ENCODE measurements at regions not wholly inside any gene's neighbourhood (a gene's known extent, or its start where the extent isn't known, plus 50 kb on each side); places are given as distances from the start of the nearest gene placed in this dataset.

GRCh38 chr3:103919327-103919726 is 1447.4 kb upstream of the ALCAM start:
- no peak overlapping the region for H3K27ac ChIP-seq (ENCODE audit: low read depth, low read length)
- H3K36me3 ChIP-seq (ENCODE audit: insufficient read depth, low read length): no peaks in the 10 kb centered on the region
- no peaks in the 10 kb centered on the region for H3K27me3 ChIP-seq (ENCODE audit: insufficient read depth, low read length)
- H3K4me3 ChIP-seq (ENCODE audit: low read length in 2 of 2): no peak overlapping the region
- H3K27ac Mint-ChIP-seq: no peak overlapping the region
- H3K4me1 ChIP-seq (ENCODE audit: insufficient read depth, low read length): no peaks in the 10 kb centered on the region
- ChIA-PET POLR2A (ENCODE audit: partially characterized antibody) (no interaction called here), CTCF (ENCODE audit: partially characterized antibody) (no interaction called here)
- H3K27me3 Mint-ChIP-seq: no peaks in the 10 kb centered on the region
- no peaks in the 10 kb centered on the region for H3K9me3 Mint-ChIP-seq
- intact Hi-C loops (cut with micrococcal nuclease): loop anchor here (5.0 kb wide), 1 partner anchor 903 kb away; no protein-coding TSS in a partner anchor
- no peaks in the 10 kb centered on the region for H3K4me1 Mint-ChIP-seq
- no peak for DNase-seq
- H3K9me3 ChIP-seq (ENCODE audit: control insufficient read depth in 1 of 2, low read length in 2 of 2): no peaks in the 10 kb centered on the region
- no peaks in the 10 kb centered on the region for H3K36me3 Mint-ChIP-seq
- H3K4me3 Mint-ChIP-seq: no peak overlapping the region

GRCh38 chr3:103923907-103924306 is 1442.8 kb upstream of the ALCAM start:
- Mint-ChIP-seq H3K36me3 (no peaks in the 10 kb centered on the region), H3K9me3 (no peaks in the 10 kb centered on the region), H3K27me3 (no peaks in the 10 kb centered on the region), H3K4me3 (no peak overlapping the region), H3K4me1 (no peaks in the 10 kb centered on the region), H3K27ac (no peak overlapping the region)
- no peak for DNase-seq
- Histone ChIP-seq H3K27me3 (ENCODE audit: insufficient read depth, low read length) (no peaks in the 10 kb centered on the region), H3K36me3 (ENCODE audit: insufficient read depth, low read length) (no peaks in the 10 kb centered on the region), H3K9me3 (ENCODE audit: control insufficient read depth in 1 of 2, low read length in 2 of 2) (no peaks in the 10 kb centered on the region), H3K4me1 (ENCODE audit: insufficient read depth, low read length) (no peaks in the 10 kb centered on the region), H3K4me3 (ENCODE audit: low read length in 2 of 2) (no peak overlapping the region), H3K27ac (ENCODE audit: low read depth, low read length) (no peak overlapping the region)
- ChIA-PET POLR2A (ENCODE audit: partially characterized antibody) (no interaction called here), CTCF (ENCODE audit: partially characterized antibody) (no interaction called here)
- intact Hi-C loops (cut with micrococcal nuclease): no loop called here

GRCh38 chr3:103924544-103924943 is 1442.2 kb upstream of the ALCAM start:
- ChIA-PET CTCF (ENCODE audit: partially characterized antibody) (no interaction called here), POLR2A (ENCODE audit: partially characterized antibody) (no interaction called here)
- H3K27me3 ChIP-seq (ENCODE audit: insufficient read depth, low read length): no peaks in the 10 kb centered on the region
- H3K9me3 ChIP-seq (ENCODE audit: control insufficient read depth in 1 of 2, low read length in 2 of 2): no peaks in the 10 kb centered on the region
- Mint-ChIP-seq H3K27ac (no peak overlapping the region), H3K4me3 (no peak overlapping the region), H3K36me3 (no peaks in the 10 kb centered on the region), H3K4me1 (no peaks in the 10 kb centered on the region), H3K27me3 (no peaks in the 10 kb centered on the region), H3K9me3 (no peaks in the 10 kb centered on the region)
- no peak overlapping the region for H3K27ac ChIP-seq (ENCODE audit: low read depth, low read length)
- no peaks in the 10 kb centered on the region for H3K4me1 ChIP-seq (ENCODE audit: insufficient read depth, low read length)
- H3K4me3 ChIP-seq (ENCODE audit: low read length in 2 of 2): no peak overlapping the region
- intact Hi-C loops (cut with micrococcal nuclease): no loop called here
- no peak for DNase-seq
- no peaks in the 10 kb centered on the region for H3K36me3 ChIP-seq (ENCODE audit: insufficient read depth, low read length)

GRCh38 chr3:103926936-103927335 is 1439.8 kb upstream of the ALCAM start:
- H3K36me3 Mint-ChIP-seq: no peaks in the 10 kb centered on the region
- Histone ChIP-seq H3K36me3 (ENCODE audit: insufficient read depth, low read length) (no peaks in the 10 kb centered on the region), H3K4me3 (ENCODE audit: low read length in 2 of 2) (no peak overlapping the region), H3K4me1 (ENCODE audit: insufficient read depth, low read length) (no peaks in the 10 kb centered on the region), H3K27me3 (ENCODE audit: insufficient read depth, low read length) (no peaks in the 10 kb centered on the region), H3K9me3 (ENCODE audit: control insufficient read depth in 1 of 2, low read length in 2 of 2) (no peaks in the 10 kb centered on the region), H3K27ac (ENCODE audit: low read depth, low read length) (no peak overlapping the region)
- H3K4me1 Mint-ChIP-seq: no peaks in the 10 kb centered on the region
- no peak overlapping the region for H3K4me3 Mint-ChIP-seq
- ChIA-PET CTCF (ENCODE audit: partially characterized antibody) (no interaction called here), POLR2A (ENCODE audit: partially characterized antibody) (no interaction called here)
- no peak for DNase-seq
- no peak overlapping the region for H3K27ac Mint-ChIP-seq
- intact Hi-C loops (cut with micrococcal nuclease): no loop called here
- peaks cover 0 to 9% (median 2%) of the 10 kb centered on the region in 8 donors for H3K9me3 Mint-ChIP-seq
- H3K27me3 Mint-ChIP-seq: no peaks in the 10 kb centered on the region

GRCh38 chr3:103927896-103928295 is 1438.8 kb upstream of the ALCAM start:
- H3K36me3 ChIP-seq (ENCODE audit: insufficient read depth, low read length): no peaks in the 10 kb centered on the region
- H3K4me1 ChIP-seq (ENCODE audit: insufficient read depth, low read length): no peaks in the 10 kb centered on the region
- no peak overlapping the region for H3K27ac ChIP-seq (ENCODE audit: low read depth, low read length)
- H3K27me3 ChIP-seq (ENCODE audit: insufficient read depth, low read length): no peaks in the 10 kb centered on the region
- no peak overlapping the region for H3K4me3 Mint-ChIP-seq
- ChIA-PET CTCF (ENCODE audit: partially characterized antibody) (no interaction called here), POLR2A (ENCODE audit: partially characterized antibody) (no interaction called here)
- no peaks in the 10 kb centered on the region for H3K36me3 Mint-ChIP-seq
- intact Hi-C loops (cut with micrococcal nuclease): no loop called here
- no peak overlapping the region for H3K27ac Mint-ChIP-seq
- no peaks in the 10 kb centered on the region for H3K9me3 ChIP-seq (ENCODE audit: control insufficient read depth in 1 of 2, low read length in 2 of 2)
- peaks cover 0 to 12% (median 5%) of the 10 kb centered on the region in 8 donors for H3K9me3 Mint-ChIP-seq
- no peaks in the 10 kb centered on the region for H3K27me3 Mint-ChIP-seq
- no peak overlapping the region for H3K4me3 ChIP-seq (ENCODE audit: low read length in 2 of 2)
- DNase-seq: no peak
- no peaks in the 10 kb centered on the region for H3K4me1 Mint-ChIP-seq

- Histone ChIP-seq H3K27me3 (ENCODE audit: insufficient read depth, low read length) (no peaks in the 10 kb centered on the region), H3K27ac (ENCODE audit: low read depth, low read length) (no peak overlapping the region), H3K36me3 (ENCODE audit: insufficient read depth, low read length) (no peaks in the 10 kb centered on the region), H3K4me3 (ENCODE audit: low read length in 2 of 2) (no peak overlapping the region), H3K9me3 (ENCODE audit: control insufficient read depth in 1 of 2, low read length in 2 of 2) (peaks cover 0 to 4% of the 10 kb centered on the region in 2 donors), H3K4me1 (ENCODE audit: insufficient read depth, low read length) (no peaks in the 10 kb centered on the region)
- DNase-seq: no peak
- Mint-ChIP-seq H3K27ac (no peak overlapping the region), H3K27me3 (no peaks in the 10 kb centered on the region), H3K9me3 (peaks cover 0 to 10% (median 6%) of the 10 kb centered on the region in 8 donors), H3K4me1 (no peaks in the 10 kb centered on the region), H3K36me3 (no peaks in the 10 kb centered on the region), H3K4me3 (no peak overlapping the region)
- CTCF ChIA-PET (ENCODE audit: partially characterized antibody): no interaction called here
- POLR2A ChIA-PET (ENCODE audit: partially characterized antibody): no interaction called here
- intact Hi-C loops (cut with micrococcal nuclease): no loop called here
Measured at GRCh38 chr3:103937094-103937493, 1429.6 kb upstream of the ALCAM start.

GRCh38 chr3:103947062-103947461 is 1419.6 kb upstream of the ALCAM start:
- Mint-ChIP-seq H3K27me3 (no peaks in the 10 kb centered on the region), H3K4me1 (no peaks in the 10 kb centered on the region), H3K9me3 (peaks cover 0 to 6% (median 0%) of the 10 kb centered on the region in 8 donors), H3K4me3 (no peak overlapping the region), H3K36me3 (no peaks in the 10 kb centered on the region), H3K27ac (no peak overlapping the region)
- no peaks in the 10 kb centered on the region for H3K36me3 ChIP-seq (ENCODE audit: insufficient read depth, low read length)
- intact Hi-C loops (cut with micrococcal nuclease): no loop called here
- ChIA-PET CTCF (ENCODE audit: partially characterized antibody) (no interaction called here), POLR2A (ENCODE audit: partially characterized antibody) (no interaction called here)
- no peaks in the 10 kb centered on the region for H3K27me3 ChIP-seq (ENCODE audit: insufficient read depth, low read length)
- H3K4me1 ChIP-seq (ENCODE audit: insufficient read depth, low read length): no peaks in the 10 kb centered on the region
- no peak for DNase-seq
- no peaks in the 10 kb centered on the region for H3K9me3 ChIP-seq (ENCODE audit: control insufficient read depth in 1 of 2, low read length in 2 of 2)
- H3K4me3 ChIP-seq (ENCODE audit: low read length in 2 of 2): no peak overlapping the region
- H3K27ac ChIP-seq (ENCODE audit: low read depth, low read length): no peak overlapping the region

GRCh38 chr3:103949693-103950092 is 1417.0 kb upstream of the ALCAM start:
- Histone ChIP-seq H3K4me3 (ENCODE audit: low read length in 2 of 2) (no peak overlapping the region), H3K27me3 (ENCODE audit: insufficient read depth, low read length) (no peaks in the 10 kb centered on the region), H3K27ac (ENCODE audit: low read depth, low read length) (no peak overlapping the region), H3K9me3 (ENCODE audit: control insufficient read depth in 1 of 2, low read length in 2 of 2) (no peaks in the 10 kb centered on the region), H3K36me3 (ENCODE audit: insufficient read depth, low read length) (no peaks in the 10 kb centered on the region), H3K4me1 (ENCODE audit: insufficient read depth, low read length) (no peaks in the 10 kb centered on the region)
- no peak for DNase-seq
- Mint-ChIP-seq H3K36me3 (no peaks in the 10 kb centered on the region), H3K4me3 (no peak overlapping the region), H3K9me3 (no peaks in the 10 kb centered on the region), H3K27ac (no peak overlapping the region), H3K4me1 (no peaks in the 10 kb centered on the region), H3K27me3 (no peaks in the 10 kb centered on the region)
- intact Hi-C loops (cut with micrococcal nuclease): no loop called here
- ChIA-PET POLR2A (ENCODE audit: partially characterized antibody) (no interaction called here), CTCF (ENCODE audit: partially characterized antibody) (no interaction called here)
